Liver (tissue), 8 donors: ENCODE measurements at regions not wholly inside any gene's neighbourhood (a gene's known extent, or its start where the extent isn't known, plus 50 kb on each side); places are given as distances from the start of the nearest gene placed in this dataset.

ENCODE experiments used
- DNase-seq: peaks from one replicate; pipeline ENCODE4 v3.0.0-alpha.2; 2017; ENCODE audit warnings: low spot score
- H3K27ac ChIP-seq, 2 donors: one replicate each; pipeline ENCODE4 v1.7.0; 2013; ENCODE audit warnings: inconsistent platforms in 2 of 2, low read length in 2 of 2, control low read depth in 1 of 2, low read depth in 1 of 2, mild to moderate bottlenecking in 1 of 2
- H3K27me3 ChIP-seq, 4 donors: one replicate each; pipeline versions ENCODE4 v1.6.1 to v1.7.0; 2013; ENCODE audit warnings: low read length in 3 of 4, inconsistent platforms in 1 of 4, mild to moderate bottlenecking in 1 of 4, moderate library complexity in 1 of 4; ENCODE audit not compliant: control insufficient read depth in 4 of 4, insufficient read depth in 4 of 4
- H3K36me3 ChIP-seq, 4 donors: one replicate each; pipeline versions ENCODE4 v1.6.1 to v1.7.0; 2013; ENCODE audit warnings: low read length in 3 of 4, mild to moderate bottlenecking in 3 of 4, low read depth in 1 of 4, moderate library complexity in 1 of 4; ENCODE audit not compliant: control insufficient read depth in 4 of 4, insufficient read depth in 3 of 4
- H3K4me1 ChIP-seq, 4 donors: one replicate each; pipeline versions ENCODE4 v1.6.1 to v1.7.0; 2013; ENCODE audit warnings: low read length in 3 of 4, mild to moderate bottlenecking in 3 of 4, moderate library complexity in 1 of 4; ENCODE audit not compliant: control insufficient read depth in 4 of 4, insufficient read depth in 4 of 4
- H3K4me3 ChIP-seq, 3 donors: one replicate each; pipeline versions ENCODE4 v1.6.1 to v1.7.0; 2013; ENCODE audit warnings: low read length in 3 of 3, control low read depth in 1 of 3, low read depth in 1 of 3, mild to moderate bottlenecking in 1 of 3
- H3K9ac ChIP-seq, 2 donors: one replicate each; pipeline ENCODE4 v1.7.0; 2013; ENCODE audit warnings: low read length in 2 of 2, mild to moderate bottlenecking in 2 of 2, moderate library complexity in 2 of 2, control low read depth in 1 of 2, low read depth in 1 of 2
- H3K9me3 ChIP-seq, 4 donors: one replicate each; pipeline versions ENCODE4 v1.6.1 to v1.7.0; 2013; ENCODE audit warnings: low read length in 3 of 4; ENCODE audit not compliant: control insufficient read depth in 4 of 4
- EGR1 ChIP-seq, 2 donors: IDR thresholded peaks; 2 replicates each; pipeline ENCODE4 v1.6.1; 2016 to 2018; ENCODE audit warnings: antibody characterized with exemption in 2 of 2, low read depth in 2 of 2
- FOXA2 ChIP-seq: IDR thresholded peaks from 2 replicates; pipeline ENCODE4 v1.6.1; 2016; ENCODE audit warnings: antibody characterized with exemption
- GABPA ChIP-seq, 2 donors: IDR thresholded peaks in 1 of 2; conservative IDR thresholded peaks in 1 of 2; 2 replicates each; pipeline ENCODE4 v1.6.1; 2016; ENCODE audit warnings: antibody characterized with exemption in 2 of 2, mild to moderate bottlenecking in 1 of 2, moderate library complexity in 1 of 2
- HNF4A ChIP-seq, 2 donors: conservative IDR thresholded peaks; 2 replicates each; pipeline ENCODE4 v1.6.1; 2016; ENCODE audit warnings: antibody characterized with exemption in 2 of 2, mild to moderate bottlenecking in 2 of 2
- JUND ChIP-seq, 2 donors: IDR thresholded peaks; 2 replicates each; pipeline ENCODE4 v1.6.1; 2016; ENCODE audit warnings: antibody characterized with exemption in 2 of 2
- NR2F2 ChIP-seq: IDR thresholded peaks from 2 replicates; pipeline ENCODE4 v1.6.1; 2016; ENCODE audit warnings: antibody characterized with exemption
- RAD21 ChIP-seq, 2 donors: IDR thresholded peaks; 2 replicates each; pipeline ENCODE4 v1.6.1; 2016; ENCODE audit warnings: antibody characterized with exemption in 2 of 2, mild to moderate bottlenecking in 2 of 2
- RXRA ChIP-seq, 2 donors: IDR thresholded peaks; 2 replicates each; pipeline ENCODE4 v1.6.1; 2017 to 2018; ENCODE audit warnings: antibody characterized with exemption in 2 of 2, mild to moderate bottlenecking in 1 of 2
- SP1 ChIP-seq: IDR thresholded peaks from 2 replicates; pipeline ENCODE4 v1.6.1; 2018; ENCODE audit warnings: antibody characterized with exemption, mild to moderate bottlenecking
- TAF1 ChIP-seq: conservative IDR thresholded peaks from 2 replicates; pipeline ENCODE4 v1.6.1; 2016; ENCODE audit warnings: antibody characterized with exemption, mild to moderate bottlenecking
- YY1 ChIP-seq: IDR thresholded peaks from 2 replicates; pipeline ENCODE4 v1.6.1; 2016; ENCODE audit warnings: antibody characterized with exemption, mild to moderate bottlenecking
- WGBS: extraction: QIAGEN DNeasy Blood & Tissue Kit; methylation state at CpG from one replicate; pipeline ENCODE4 v1.1.7; 2013; 5-methylcytosine and 5-hydroxymethylcytosine counted together
- TF ChIP-seq, protein P1 (sequence below): fragments of 150-350 bp; IDR thresholded peaks from 2 replicates; pipeline ENCODE4 v1.5.1; 2017; ENCODE audit warnings: improper control_type of control experiment, low read depth, low read length; ENCODE audit not compliant: missing input control
- TF ChIP-seq, protein P2 (sequence below): IDR thresholded peaks from 2 replicates; pipeline ENCODE4 v1.6.1; 2016; ENCODE audit warnings: antibody characterized with exemption
- TF ChIP-seq, protein P3 (sequence below): IDR thresholded peaks from 2 replicates; pipeline ENCODE4 v1.6.1; 2016; ENCODE audit warnings: antibody characterized with exemption, mild to moderate bottlenecking
- donor health status: healthy.
- donor health status: healthy.
- donor health status: healthy.
- donor health status: healthy.
- donor health status: healthy.

DNA sequence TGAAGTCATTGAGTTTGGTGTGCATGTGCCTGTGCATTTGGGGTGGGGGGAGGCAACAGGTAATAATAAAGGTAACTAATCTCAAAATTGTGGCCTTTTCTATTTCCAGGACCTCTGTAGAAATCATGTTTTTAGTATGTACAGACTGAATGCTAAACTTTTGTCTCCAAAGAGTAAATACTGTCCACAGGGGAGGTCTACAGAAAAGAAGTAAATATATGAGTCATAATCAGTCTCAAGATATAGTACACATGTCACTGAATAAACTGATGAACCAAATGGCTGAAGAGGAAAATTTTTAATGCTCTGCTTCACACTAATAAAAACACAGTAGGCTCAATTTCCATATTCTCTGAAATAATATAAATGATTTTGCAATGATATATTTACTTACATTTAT is 440.4 kb upstream of the ZFP42 start:
- Histone ChIP-seq H3K9me3 (no peaks in the 10 kb centered on the region), H3K9ac (no peak overlapping the region), H3K27me3 (no peaks in the 10 kb centered on the region), H3K4me3 (no peak overlapping the region), H3K36me3 (no peaks in the 10 kb centered on the region), H3K27ac (no peak overlapping the region), H3K4me1 (no peaks in the 10 kb centered on the region)
- no peak for DNase-seq
- TF ChIP-seq, protein P1, sequence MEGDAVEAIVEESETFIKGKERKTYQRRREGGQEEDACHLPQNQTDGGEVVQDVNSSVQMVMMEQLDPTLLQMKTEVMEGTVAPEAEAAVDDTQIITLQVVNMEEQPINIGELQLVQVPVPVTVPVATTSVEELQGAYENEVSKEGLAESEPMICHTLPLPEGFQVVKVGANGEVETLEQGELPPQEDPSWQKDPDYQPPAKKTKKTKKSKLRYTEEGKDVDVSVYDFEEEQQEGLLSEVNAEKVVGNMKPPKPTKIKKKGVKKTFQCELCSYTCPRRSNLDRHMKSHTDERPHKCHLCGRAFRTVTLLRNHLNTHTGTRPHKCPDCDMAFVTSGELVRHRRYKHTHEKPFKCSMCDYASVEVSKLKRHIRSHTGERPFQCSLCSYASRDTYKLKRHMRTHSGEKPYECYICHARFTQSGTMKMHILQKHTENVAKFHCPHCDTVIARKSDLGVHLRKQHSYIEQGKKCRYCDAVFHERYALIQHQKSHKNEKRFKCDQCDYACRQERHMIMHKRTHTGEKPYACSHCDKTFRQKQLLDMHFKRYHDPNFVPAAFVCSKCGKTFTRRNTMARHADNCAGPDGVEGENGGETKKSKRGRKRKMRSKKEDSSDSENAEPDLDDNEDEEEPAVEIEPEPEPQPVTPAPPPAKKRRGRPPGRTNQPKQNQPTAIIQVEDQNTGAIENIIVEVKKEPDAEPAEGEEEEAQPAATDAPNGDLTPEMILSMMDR: no peak
- TF ChIP-seq FOXA2 (no peak), RAD21 (IDR thresholded peaks at IDR 0.05) (no peak), EGR1 (IDR thresholded peaks at IDR 0.05; ENCODE audit: low read depth in 2 of 2) (no peak), RXRA (IDR thresholded peaks at IDR 0.05) (no peak), JUND (IDR thresholded peaks at IDR 0.05) (no peak), YY1 (no peak), SP1 (no peak), HNF4A (conservative IDR thresholded peaks at IDR 0.05) (no peak), GABPA (IDR thresholded peaks at IDR 0.05 in 1 of 2, conservative IDR thresholded peaks at IDR 0.05 in 1 of 2) (no peak)
- TF ChIP-seq, protein P2, sequence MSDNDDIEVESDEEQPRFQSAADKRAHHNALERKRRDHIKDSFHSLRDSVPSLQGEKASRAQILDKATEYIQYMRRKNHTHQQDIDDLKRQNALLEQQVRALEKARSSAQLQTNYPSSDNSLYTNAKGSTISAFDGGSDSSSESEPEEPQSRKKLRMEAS: no peak
- TF ChIP-seq, protein P3, sequence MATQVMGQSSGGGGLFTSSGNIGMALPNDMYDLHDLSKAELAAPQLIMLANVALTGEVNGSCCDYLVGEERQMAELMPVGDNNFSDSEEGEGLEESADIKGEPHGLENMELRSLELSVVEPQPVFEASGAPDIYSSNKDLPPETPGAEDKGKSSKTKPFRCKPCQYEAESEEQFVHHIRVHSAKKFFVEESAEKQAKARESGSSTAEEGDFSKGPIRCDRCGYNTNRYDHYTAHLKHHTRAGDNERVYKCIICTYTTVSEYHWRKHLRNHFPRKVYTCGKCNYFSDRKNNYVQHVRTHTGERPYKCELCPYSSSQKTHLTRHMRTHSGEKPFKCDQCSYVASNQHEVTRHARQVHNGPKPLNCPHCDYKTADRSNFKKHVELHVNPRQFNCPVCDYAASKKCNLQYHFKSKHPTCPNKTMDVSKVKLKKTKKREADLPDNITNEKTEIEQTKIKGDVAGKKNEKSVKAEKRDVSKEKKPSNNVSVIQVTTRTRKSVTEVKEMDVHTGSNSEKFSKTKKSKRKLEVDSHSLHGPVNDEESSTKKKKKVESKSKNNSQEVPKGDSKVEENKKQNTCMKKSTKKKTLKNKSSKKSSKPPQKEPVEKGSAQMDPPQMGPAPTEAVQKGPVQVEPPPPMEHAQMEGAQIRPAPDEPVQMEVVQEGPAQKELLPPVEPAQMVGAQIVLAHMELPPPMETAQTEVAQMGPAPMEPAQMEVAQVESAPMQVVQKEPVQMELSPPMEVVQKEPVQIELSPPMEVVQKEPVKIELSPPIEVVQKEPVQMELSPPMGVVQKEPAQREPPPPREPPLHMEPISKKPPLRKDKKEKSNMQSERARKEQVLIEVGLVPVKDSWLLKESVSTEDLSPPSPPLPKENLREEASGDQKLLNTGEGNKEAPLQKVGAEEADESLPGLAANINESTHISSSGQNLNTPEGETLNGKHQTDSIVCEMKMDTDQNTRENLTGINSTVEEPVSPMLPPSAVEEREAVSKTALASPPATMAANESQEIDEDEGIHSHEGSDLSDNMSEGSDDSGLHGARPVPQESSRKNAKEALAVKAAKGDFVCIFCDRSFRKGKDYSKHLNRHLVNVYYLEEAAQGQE: no peak

DNA sequence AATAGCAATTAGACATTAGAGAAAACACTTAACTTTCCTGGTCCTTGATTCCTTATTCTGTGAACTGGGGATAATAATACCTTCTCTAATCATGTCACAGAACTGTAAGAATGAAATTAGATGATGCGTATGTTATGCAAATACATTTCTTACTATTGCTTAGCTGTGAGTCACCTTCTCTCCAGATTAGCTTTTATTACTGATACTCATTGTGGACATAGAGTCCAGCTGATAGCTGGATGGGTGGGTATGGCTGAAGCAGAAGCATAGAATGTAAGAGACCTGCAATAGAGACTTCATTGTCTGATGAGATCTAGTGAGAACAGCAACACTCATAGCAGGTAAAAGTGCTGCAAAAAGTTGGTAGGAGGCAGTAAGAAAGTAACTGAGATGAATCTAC is 437.2 kb upstream of the ZFP42 start:
- Histone ChIP-seq H3K4me1 (no peaks in the 10 kb centered on the region), H3K27ac (no peak overlapping the region), H3K27me3 (peaks cover 0 to 3% (median 0%) of the 10 kb centered on the region in 4 donors), H3K9ac (no peak overlapping the region), H3K36me3 (no peaks in the 10 kb centered on the region), H3K9me3 (no peaks in the 10 kb centered on the region), H3K4me3 (no peak overlapping the region)
- no peak for DNase-seq
- TF ChIP-seq GABPA (IDR thresholded peaks at IDR 0.05 in 1 of 2, conservative IDR thresholded peaks at IDR 0.05 in 1 of 2) (no peak), HNF4A (conservative IDR thresholded peaks at IDR 0.05) (no peak), YY1 (no peak), RXRA (IDR thresholded peaks at IDR 0.05) (no peak), NR2F2 (no peak)
- WGBS: 41% methylated on average over 1 of the region's 1 CpG

DNA sequence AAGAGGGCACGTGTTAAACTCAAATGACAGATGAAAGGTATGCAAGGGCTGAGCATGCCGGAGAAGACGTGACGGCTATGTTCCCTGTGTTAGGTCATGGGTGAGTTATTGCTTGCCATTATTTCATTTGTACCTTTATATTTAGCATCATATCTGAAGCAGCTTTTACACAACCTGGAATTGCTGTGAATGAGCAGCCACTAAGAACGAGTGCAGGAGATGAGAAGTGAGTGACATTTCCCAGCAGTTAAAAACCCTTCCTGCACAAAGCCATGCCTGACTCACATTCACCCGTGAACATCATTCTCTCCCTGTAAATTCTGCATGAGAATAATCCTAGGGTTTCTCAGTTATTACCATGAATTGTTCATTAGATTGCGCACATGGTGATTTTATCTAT is 433.2 kb upstream of the ZFP42 start:
- WGBS: 75% methylated on average over 7 of the region's 7 CpGs
- peaks cover 0 to 3% (median 0%) of the 10 kb centered on the region in 4 donors for H3K27me3 ChIP-seq
- no peak for DNase-seq

More for the DNA sequence above, 433.2 kb upstream of the ZFP42 start:
- H3K36me3 ChIP-seq: no peaks in the 10 kb centered on the region
- no peaks in the 10 kb centered on the region for H3K4me1 ChIP-seq
- H3K9me3 ChIP-seq: no peaks in the 10 kb centered on the region
- no peak overlapping the region for H3K4me3 ChIP-seq
- H3K9ac ChIP-seq: no peak overlapping the region
- no peak overlapping the region for H3K27ac ChIP-seq
- no peak for TF ChIP-seq TAF1
- TF ChIP-seq FOXA2: no peak
- TF ChIP-seq, protein P1: no peak
- TF ChIP-seq YY1: no peak
- TF ChIP-seq EGR1 (IDR thresholded peaks at IDR 0.05; ENCODE audit: low read depth in 2 of 2): no peak
